Muscle layer of colon (tissue), 2 donors: ENCODE measurements at regions not wholly inside any gene's neighbourhood (a gene's known extent, or its start where the extent isn't known, plus 50 kb on each side); places are given as distances from the start of the nearest gene placed in this dataset.

Experiments
- H3K27ac ChIP-seq: one replicate; pipeline ENCODE4 v1.7.0; 2013; ENCODE audit warnings: low read depth, mild to moderate bottlenecking, low read length, moderate library complexity
- H3K27me3 ChIP-seq, 2 donors: one replicate each; pipeline ENCODE4 v1.7.0; 2013; ENCODE audit warnings: low read length in 2 of 2, mild to moderate bottlenecking in 2 of 2; ENCODE audit not compliant: insufficient read depth in 2 of 2, control insufficient read depth in 1 of 2
- H3K36me3 ChIP-seq: one replicate; pipeline ENCODE4 v1.7.0; 2013; ENCODE audit warnings: mild to moderate bottlenecking, low read length; ENCODE audit not compliant: insufficient read depth
- H3K4me1 ChIP-seq: one replicate; pipeline ENCODE4 v1.7.0; 2013; ENCODE audit warnings: mild to moderate bottlenecking, low read length; ENCODE audit not compliant: insufficient read depth
- H3K4me3 ChIP-seq, 2 donors: one replicate each; pipeline ENCODE4 v1.7.0; 2013; ENCODE audit warnings: low read length in 2 of 2, low read depth in 1 of 2, mild to moderate bottlenecking in 1 of 2, moderate library complexity in 1 of 2
- H3K9ac ChIP-seq: one replicate; pipeline ENCODE4 v1.7.0; 2013; ENCODE audit warnings: low read length
- H3K9me3 ChIP-seq: one replicate; pipeline ENCODE4 v1.7.0; 2013; ENCODE audit warnings: mild to moderate bottlenecking, low read length
- donor health status: abdominal sarcoma.
- donor health status: Adenocarcinoma of cecum.

DNA sequence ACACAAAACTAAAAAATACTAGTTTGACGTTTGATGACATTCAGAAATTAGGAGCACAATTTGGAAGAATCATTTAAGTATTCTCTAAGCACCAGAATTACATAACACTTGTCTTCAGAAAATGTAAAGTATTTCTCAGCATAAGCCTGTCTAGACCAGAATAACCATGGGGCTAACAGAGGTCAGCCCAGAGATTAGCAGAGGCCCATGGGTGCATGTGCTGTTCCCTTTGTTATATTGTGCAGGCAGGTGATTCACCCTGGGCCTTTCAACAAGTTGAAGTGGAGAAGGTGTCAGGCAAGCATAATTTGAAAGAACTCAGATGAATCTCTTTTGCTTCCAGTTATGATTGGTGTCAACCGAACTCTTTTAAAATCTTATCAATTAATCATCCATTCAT, 227.9 kb downstream of the LURAP1L start:
- H3K9me3 ChIP-seq: no peaks in the 10 kb centered on the region
- H3K27ac ChIP-seq: no peak overlapping the region
- H3K4me3 ChIP-seq: no peak overlapping the region
- no peak overlapping the region for H3K9ac ChIP-seq
- no peaks in the 10 kb centered on the region for H3K36me3 ChIP-seq
- H3K27me3 ChIP-seq: no peaks in the 10 kb centered on the region
- no peaks in the 10 kb centered on the region for H3K4me1 ChIP-seq

DNA sequence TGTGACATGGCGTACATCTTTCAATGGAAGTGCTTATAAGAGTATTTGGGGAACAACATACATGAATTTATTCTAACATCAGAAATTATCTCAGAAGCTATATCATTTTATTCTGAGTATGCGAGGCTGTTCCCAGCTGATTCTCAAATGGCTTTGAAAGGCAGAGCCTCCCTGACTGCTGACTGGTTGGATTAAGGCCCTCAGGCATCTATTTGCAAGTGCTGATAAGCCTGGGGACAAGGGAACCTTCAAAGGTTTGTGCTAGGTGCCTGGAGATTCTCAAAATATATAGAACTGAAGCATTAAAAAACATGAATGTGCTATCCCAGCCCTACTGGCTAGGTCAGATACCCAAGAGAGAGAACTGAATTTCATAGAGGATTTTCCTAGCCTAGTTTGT, 235.1 kb downstream of the LURAP1L start:
- Histone ChIP-seq H3K36me3 (no peaks in the 10 kb centered on the region), H3K4me3 (no peak overlapping the region), H3K9ac (no peak overlapping the region), H3K9me3 (no peaks in the 10 kb centered on the region), H3K4me1 (no peaks in the 10 kb centered on the region), H3K27ac (no peak overlapping the region), H3K27me3 (no peaks in the 10 kb centered on the region)

DNA sequence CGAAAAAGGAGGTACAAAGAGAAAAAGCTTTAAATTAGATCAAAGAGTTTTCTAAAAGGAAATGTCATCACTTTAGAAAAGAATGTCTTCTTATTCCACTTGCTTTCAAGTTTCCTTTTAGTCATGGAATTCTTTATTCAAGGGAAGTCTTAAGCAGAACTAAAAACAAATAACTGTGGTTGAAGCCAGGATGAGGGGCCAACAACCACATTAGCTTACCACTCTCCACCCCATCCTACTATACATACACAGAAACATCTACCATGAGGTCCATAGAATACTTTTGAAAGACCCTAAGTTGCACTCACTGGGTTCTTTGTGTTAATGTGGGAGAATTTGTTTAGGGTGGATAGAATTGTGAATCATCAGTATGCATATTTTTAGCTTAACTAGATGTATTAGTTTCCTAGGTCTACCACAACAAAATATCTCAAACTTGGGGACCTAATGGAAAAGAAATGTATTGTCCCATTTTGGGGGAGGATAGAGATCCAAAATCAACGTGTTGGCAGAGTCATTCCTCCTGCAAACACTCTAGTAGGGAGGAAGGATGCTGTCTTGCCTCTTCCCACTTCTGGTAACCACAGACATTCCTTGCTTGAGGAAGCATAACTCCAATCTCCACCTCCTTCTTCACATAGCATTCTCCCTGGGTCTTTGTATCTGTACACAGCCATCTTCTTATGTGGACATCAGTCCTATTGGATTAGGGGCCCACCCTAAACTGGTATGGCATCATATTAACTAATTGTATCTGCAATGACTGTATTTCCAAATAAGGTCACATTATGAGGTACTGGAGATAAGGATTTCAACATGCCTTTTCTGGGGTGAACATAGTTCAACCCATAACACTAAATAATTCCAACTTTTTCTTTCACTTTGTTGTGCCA, 239.4 kb downstream of the LURAP1L start:
- Histone ChIP-seq H3K27ac (no peak overlapping the region), H3K9me3 (no peaks in the 10 kb centered on the region), H3K36me3 (no peaks in the 10 kb centered on the region), H3K4me1 (no peaks in the 10 kb centered on the region), H3K9ac (no peak overlapping the region), H3K4me3 (no peak overlapping the region), H3K27me3 (no peaks in the 10 kb centered on the region)

DNA sequence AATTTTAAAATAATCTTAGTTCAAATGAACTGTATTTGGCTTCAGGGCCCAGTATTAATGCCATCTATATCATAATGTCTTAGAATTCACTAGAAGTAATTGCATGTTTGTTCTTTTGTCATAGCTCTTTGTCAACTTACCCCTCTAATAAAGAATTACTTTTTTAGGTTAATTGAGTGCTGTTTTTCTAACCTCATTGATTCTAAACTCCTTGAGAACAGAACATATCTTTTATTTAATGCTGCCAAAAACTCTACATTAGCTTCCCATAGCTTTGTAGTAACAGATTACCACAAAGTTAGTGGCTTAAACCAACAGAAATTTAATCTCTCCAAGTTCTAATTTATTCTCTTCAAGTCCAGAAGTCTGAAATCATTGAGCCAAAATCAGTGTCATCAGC, 242.4 kb downstream of the LURAP1L start:
- no peaks in the 10 kb centered on the region for H3K4me1 ChIP-seq
- no peak overlapping the region for H3K27ac ChIP-seq

DNA sequence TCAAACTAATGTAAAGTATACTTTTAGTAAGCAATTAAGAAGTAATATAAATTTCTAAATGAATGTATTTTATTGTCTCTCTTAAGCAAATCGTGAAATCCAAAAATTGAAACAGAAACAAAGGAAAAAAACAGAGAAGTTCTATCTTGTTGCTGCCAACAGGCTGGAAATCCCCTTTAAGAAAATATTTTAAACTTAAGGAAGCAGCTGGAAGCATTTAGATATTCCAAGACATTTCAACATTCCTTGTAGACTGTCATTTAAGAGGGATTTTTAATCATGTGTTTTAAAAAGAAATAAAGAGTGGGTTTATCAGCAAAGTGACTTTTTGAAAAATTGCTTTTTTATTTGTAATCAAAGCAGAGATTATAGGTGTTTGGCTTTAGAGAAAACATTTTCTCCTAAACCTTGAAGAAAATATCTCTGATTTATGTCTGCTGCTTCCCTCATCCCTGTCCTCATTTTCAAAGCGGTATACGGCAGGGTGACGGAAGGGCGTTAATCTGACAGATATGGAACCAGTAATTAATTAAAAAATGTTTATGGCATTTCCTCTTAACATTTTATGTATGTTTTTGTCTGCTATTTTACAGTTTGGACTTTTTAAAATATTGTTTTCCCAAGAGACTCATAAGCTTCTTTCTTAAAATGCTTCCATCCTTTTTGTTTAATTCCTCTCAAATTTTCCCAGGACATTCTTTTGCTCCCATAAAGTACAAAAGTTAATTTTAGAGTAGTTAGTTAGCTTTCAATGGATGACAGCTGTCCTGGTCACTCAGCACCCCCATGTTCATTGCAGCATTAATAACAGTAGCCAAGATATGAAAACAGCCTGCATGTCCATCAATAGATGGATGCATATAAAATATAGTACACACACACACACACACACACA, 245.6 kb downstream of the LURAP1L start:
- Histone ChIP-seq H3K36me3 (no peaks in the 10 kb centered on the region), H3K27ac (no peak overlapping the region), H3K4me3 (no peak overlapping the region), H3K4me1 (no peaks in the 10 kb centered on the region), H3K9me3 (no peaks in the 10 kb centered on the region), H3K9ac (no peak overlapping the region), H3K27me3 (no peaks in the 10 kb centered on the region)

More for the DNA sequence above, 242.4 kb downstream of the LURAP1L start:
- no peaks in the 10 kb centered on the region for H3K27me3 ChIP-seq
- no peaks in the 10 kb centered on the region for H3K36me3 ChIP-seq
- H3K9me3 ChIP-seq: no peaks in the 10 kb centered on the region
- H3K9ac ChIP-seq: no peak overlapping the region
- no peak overlapping the region for H3K4me3 ChIP-seq

DNA sequence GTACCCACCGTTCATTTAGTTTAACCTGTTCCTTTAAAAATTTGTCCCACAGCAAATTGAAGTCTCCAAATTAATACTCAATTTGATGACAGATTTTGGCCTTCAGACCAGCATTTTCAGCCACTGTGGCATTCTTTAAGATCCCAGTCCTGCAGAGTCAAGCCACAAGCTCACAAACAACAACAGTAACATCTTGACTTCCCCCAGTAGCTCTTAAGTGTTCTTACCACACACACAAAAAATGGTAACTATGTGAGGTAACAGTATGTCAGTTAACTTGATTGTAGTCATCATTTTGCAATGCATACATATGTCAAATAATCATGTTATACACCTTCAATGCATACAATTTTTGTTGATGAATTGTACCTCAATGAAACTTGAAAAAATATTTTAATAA, 247.9 kb downstream of the LURAP1L start:
- Histone ChIP-seq H3K27ac (no peak overlapping the region), H3K36me3 (no peaks in the 10 kb centered on the region), H3K4me1 (no peaks in the 10 kb centered on the region), H3K9me3 (no peaks in the 10 kb centered on the region), H3K4me3 (no peak overlapping the region), H3K27me3 (no peaks in the 10 kb centered on the region), H3K9ac (no peak overlapping the region)

DNA sequence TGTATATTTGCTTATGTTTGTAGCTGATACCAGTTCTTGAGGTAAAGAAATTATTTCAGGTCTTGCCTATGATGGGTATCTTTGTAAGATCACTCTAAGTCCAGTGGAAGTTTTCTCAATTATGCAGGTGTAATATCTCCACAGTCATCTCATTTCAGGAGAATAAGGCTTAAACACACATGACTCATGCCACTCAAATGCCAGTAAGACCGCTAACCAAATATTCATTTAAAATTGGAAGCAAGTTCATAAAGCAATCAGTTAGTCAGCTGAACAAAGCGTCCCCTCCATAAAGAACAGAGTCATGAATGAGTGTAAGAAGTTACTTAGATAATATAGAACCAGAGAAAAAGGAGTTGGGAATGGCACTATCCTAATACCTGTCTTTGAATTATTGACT, 248.7 kb downstream of the LURAP1L start:
- Histone ChIP-seq H3K36me3 (no peaks in the 10 kb centered on the region), H3K4me1 (no peaks in the 10 kb centered on the region), H3K4me3 (no peak overlapping the region), H3K27ac (no peak overlapping the region), H3K9ac (no peak overlapping the region), H3K27me3 (no peaks in the 10 kb centered on the region), H3K9me3 (no peaks in the 10 kb centered on the region)

DNA sequence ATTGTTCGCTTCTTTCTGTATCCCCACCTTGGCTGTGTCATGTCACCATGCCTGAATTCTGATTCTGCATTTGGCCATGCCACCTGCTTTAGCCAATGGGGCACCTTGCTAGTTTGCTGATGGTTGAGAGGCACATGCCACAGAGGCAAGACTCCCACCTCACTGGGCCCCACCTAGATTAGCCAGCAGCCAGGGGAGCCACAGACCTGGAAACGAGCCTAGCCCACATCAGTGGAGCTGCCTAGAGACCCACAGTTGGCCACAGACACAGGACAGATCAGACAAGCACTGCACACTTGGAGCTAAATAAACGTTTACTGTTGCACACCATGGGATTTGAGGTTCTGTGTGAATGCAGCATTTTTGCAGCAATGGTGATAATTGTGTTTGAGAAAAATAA, 252.1 kb downstream of the LURAP1L start:
- Histone ChIP-seq H3K4me1 (no peaks in the 10 kb centered on the region), H3K27ac (no peak overlapping the region), H3K4me3 (no peak overlapping the region), H3K9ac (no peak overlapping the region), H3K9me3 (no peaks in the 10 kb centered on the region), H3K36me3 (no peaks in the 10 kb centered on the region), H3K27me3 (no peaks in the 10 kb centered on the region)

DNA sequence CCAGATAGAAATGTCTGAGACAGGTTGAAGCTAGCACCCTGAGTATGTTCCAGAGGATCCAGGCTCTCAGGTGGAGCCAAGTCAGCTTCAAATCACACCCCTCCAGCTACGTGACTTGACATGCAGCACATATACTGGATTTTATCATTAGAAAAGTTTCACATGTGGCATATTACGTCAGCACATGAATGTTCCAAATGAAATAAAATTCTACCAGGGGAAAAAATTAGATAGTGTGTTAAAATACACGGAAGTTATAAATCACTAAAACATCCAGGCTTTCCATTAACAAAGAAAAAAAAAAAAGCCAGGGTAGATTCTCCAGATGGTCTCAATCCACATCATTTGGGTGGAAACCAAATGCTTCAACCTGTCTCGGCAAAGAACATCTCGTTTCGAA, 251.6 kb downstream of the MPDZ start:
- H3K36me3 ChIP-seq: no peaks in the 10 kb centered on the region
- H3K4me3 ChIP-seq: no peak overlapping the region
- H3K27ac ChIP-seq: no peak overlapping the region
- H3K27me3 ChIP-seq: no peaks in the 10 kb centered on the region
- H3K4me1 ChIP-seq: no peaks in the 10 kb centered on the region
- H3K9me3 ChIP-seq: no peaks in the 10 kb centered on the region
- H3K9ac ChIP-seq: no peak overlapping the region

DNA sequence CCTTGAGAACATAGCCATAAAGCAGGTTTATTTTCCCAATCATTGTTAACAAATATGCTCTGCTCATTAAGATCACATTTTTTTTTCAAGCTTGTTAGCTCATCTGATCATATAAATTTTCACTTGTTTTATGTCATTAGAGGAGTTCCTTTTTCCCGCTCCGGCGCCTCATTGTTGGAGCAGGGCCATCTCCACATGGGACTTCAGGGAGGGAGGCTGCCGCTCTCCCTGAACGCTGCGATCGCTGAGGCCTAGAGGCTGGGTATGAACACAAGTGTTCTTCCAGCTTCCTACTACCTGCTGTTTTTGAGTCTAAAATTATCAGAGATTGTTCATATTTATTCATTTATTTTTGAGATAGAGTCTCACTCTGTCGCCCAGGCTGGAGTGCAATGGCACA, 246.9 kb downstream of the MPDZ start:
- Histone ChIP-seq H3K27ac (no peak overlapping the region), H3K9ac (no peak overlapping the region), H3K27me3 (no peaks in the 10 kb centered on the region), H3K4me3 (no peak overlapping the region), H3K36me3 (no peaks in the 10 kb centered on the region), H3K9me3 (no peaks in the 10 kb centered on the region), H3K4me1 (peaks cover 5% of the 10 kb centered on the region)

DNA sequence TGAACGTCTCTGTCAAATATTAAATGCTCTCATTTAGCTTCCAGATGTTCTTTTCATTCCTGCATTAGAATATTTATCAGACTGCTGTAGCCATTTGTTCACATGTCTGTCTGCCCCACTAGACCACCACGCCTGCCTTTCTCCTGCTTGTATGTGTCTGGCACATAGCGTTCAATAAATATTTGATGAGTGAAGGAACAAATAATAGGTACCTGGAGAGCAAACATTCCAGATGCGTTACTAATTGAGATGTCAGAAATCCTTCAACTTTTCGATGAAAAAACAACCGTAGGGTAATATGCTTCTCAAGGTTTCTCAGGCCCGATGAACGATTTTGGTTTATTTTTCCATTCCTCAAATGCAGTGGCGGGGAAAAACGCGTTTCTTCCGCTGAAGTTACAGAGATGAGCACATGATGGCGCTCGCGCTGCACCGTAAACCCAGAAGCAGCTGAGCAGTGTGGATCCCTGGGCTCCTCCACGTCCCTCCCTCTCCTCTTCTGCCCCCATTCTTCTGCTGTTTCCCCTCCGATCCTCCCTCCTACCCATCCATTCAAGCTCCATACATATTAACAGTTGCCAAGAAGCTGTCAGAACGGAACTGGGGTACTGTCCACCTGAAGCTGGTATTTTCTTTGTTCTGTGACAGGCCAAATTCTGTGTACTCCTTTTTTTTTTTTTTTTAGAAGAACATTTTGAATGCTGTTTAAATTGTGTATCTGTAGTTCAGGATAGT, 245.4 kb downstream of the MPDZ start:
- Histone ChIP-seq H3K27me3 (no peaks in the 10 kb centered on the region), H3K9ac (no peak overlapping the region), H3K4me1 (peaks cover 5% of the 10 kb centered on the region), H3K4me3 (peak overlapping the region in 1 of 2 donors; percentile 36), H3K9me3 (no peaks in the 10 kb centered on the region), H3K36me3 (no peaks in the 10 kb centered on the region), H3K27ac (no peak overlapping the region)
